ENCODE measurements at regions not wholly inside any gene's neighbourhood (a gene's known extent, or its start where the extent isn't known, plus 50 kb on each side); places are given as distances from the start of the nearest gene placed in this dataset.

DNA sequence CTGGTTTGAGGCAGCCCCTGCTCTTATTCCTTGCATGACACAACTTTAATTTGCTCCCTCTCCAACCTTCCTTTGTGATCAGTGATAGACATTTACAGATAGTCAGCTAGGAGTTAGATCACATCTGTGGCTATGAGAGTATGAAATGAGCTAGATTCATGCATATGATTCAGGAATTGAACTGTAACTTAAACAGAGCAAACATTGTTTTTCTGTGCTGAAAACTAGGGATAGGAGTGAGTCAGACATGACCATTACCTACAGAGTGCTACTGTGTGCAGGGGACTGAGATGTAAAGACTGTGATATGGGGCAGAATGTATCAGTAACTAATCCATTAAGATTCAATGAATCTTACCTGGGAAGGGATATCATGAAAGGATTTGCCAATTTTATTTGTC, 279.4 kb upstream of the SPTLC3 start:
- TF ChIP-seq, protein P1, sequence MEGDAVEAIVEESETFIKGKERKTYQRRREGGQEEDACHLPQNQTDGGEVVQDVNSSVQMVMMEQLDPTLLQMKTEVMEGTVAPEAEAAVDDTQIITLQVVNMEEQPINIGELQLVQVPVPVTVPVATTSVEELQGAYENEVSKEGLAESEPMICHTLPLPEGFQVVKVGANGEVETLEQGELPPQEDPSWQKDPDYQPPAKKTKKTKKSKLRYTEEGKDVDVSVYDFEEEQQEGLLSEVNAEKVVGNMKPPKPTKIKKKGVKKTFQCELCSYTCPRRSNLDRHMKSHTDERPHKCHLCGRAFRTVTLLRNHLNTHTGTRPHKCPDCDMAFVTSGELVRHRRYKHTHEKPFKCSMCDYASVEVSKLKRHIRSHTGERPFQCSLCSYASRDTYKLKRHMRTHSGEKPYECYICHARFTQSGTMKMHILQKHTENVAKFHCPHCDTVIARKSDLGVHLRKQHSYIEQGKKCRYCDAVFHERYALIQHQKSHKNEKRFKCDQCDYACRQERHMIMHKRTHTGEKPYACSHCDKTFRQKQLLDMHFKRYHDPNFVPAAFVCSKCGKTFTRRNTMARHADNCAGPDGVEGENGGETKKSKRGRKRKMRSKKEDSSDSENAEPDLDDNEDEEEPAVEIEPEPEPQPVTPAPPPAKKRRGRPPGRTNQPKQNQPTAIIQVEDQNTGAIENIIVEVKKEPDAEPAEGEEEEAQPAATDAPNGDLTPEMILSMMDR (IDR thresholded peaks at IDR 0.05): no peak
- TF ChIP-seq EZH2 (IDR thresholded peaks at IDR 0.05; ENCODE audit: borderline replicate concordance, insufficient read depth, low read depth, low read length, poor library complexity, severe bottlenecking): no peak

Measured in B cell (primary cell).